C4-2B (cell line): ENCODE measurements at regions not wholly inside any gene's neighbourhood (a gene's known extent, or its start where the extent isn't known, plus 50 kb on each side); places are given as distances from the start of the nearest gene placed in this dataset.
"Not testable (repeated sequence)": the region's sequence is repeated elsewhere in the genome, so short reads cannot be mapped to it uniquely, and the experiment has no call there.

Experiments
- H3K27ac ChIP-seq: fragments of 450-650 bp; 2 replicates; pipeline ENCODE4 v1.5.1; 2017
- CTCF ChIP-seq: fragments of 450-650 bp; conservative IDR thresholded peaks from 2 replicates; pipeline ENCODE4 v1.5.1; 2017; ENCODE audit warnings: mild to moderate bottlenecking
- ZFX ChIP-seq: fragments of 450-650 bp; IDR thresholded peaks from 2 replicates; pipeline ENCODE4 v1.6.1; 2017

- no peak overlapping the region for H3K27ac ChIP-seq
- TF ChIP-seq CTCF (no peak), ZFX (no peak)
These were observed 210.6 kb upstream of the GADL1 start for GRCh38 chr3:31105011-31105410.

GRCh38 chr3:31105438-31106077 lies 211.1 kb upstream of the GADL1 start:
- no peak for TF ChIP-seq ZFX
- no peak for TF ChIP-seq CTCF
- H3K27ac ChIP-seq = no peak overlapping the region

GRCh38 chr3:31106204-31106603 lies 211.7 kb upstream of the GADL1 start:
- TF ChIP-seq CTCF = no peak; the same call in 1 of the 2 replicates
- no peak for TF ChIP-seq ZFX
- H3K27ac ChIP-seq = no peak overlapping the region

GRCh38 chr3:31106912-31107311 lies 212.5 kb upstream of the GADL1 start:
- TF ChIP-seq ZFX (no peak), CTCF (no peak)

GRCh38 chr3:31114929-31115283 lies 220.4 kb upstream of the GADL1 start:
- TF ChIP-seq ZFX = no peak
- no peak for TF ChIP-seq CTCF
- no peak overlapping the region for H3K27ac ChIP-seq

More at GRCh38 chr3:31106912-31107311, 212.5 kb upstream of the GADL1 start:
- H3K27ac ChIP-seq = no peak overlapping the region

- not testable (repeated sequence) for H3K27ac ChIP-seq
These were observed 221.1 kb upstream of the GADL1 start for GRCh38 chr3:31115531-31115930.

- no peak overlapping the region for H3K27ac ChIP-seq
- no peak for TF ChIP-seq ZFX
These were observed 222.2 kb upstream of the GADL1 start for GRCh38 chr3:31116651-31117050.

GRCh38 chr3:31117854-31118253 lies 223.4 kb upstream of the GADL1 start:
- no peak overlapping the region for H3K27ac ChIP-seq
- no peak for TF ChIP-seq CTCF
- TF ChIP-seq ZFX = no peak

- H3K27ac ChIP-seq = no peak overlapping the region
- TF ChIP-seq CTCF (no peak), ZFX (no peak)
These were observed 229.9 kb upstream of the GADL1 start for GRCh38 chr3:31124373-31124772.
